ENCODE measurements at regions not wholly inside any gene's neighbourhood (a gene's known extent, or its start where the extent isn't known, plus 50 kb on each side); places are given as distances from the start of the nearest gene placed in this dataset.

- no peak for DNase-seq (ENCODE audit: low read depth)
Measured at GRCh38 chr1:182193908-182194550, 132.5 kb upstream of the ZNF648 start.

DNA sequence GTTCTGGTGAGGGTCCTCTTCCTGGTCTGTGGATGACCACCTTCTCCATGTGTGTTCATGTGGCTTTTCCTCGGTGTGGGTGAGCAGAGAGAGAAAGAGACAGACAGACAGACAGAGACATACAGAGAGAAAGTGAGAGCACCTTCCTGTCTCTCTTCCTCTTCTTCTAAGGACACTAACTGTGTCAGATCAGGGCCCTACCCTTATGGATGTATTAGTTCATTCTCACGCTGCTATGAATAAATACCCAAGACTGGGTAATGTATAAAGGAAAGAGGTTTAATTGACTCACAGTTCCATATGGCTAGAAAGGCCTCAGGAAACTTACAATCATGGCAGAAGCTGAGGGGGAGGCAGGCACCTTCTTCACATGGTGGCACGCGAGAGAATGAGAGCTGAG is 131.5 kb upstream of the ZNF648 start:
- DNase-seq (ENCODE audit: low read depth), result no peak

DNA sequence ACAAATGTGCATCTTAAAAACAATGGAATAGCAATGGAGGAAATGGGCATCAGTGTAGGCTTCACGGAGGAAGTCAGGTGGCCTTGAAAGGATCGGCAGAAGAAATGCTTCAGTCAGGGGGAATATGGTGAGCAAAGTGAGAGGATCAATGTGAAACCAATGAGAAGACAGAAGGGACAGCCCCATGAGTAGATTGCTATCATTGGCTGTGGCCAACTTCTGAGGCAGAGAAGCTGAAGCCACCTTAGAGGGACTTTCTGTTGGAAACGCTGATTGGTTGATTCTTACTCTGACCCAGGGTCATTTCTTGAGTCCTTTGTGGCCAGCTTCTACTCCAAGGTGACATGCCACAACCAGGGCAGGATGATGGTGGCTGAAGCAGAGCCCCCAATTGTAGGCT is 130.7 kb upstream of the ZNF648 start:
- no peak for DNase-seq (ENCODE audit: low read depth)

DNA sequence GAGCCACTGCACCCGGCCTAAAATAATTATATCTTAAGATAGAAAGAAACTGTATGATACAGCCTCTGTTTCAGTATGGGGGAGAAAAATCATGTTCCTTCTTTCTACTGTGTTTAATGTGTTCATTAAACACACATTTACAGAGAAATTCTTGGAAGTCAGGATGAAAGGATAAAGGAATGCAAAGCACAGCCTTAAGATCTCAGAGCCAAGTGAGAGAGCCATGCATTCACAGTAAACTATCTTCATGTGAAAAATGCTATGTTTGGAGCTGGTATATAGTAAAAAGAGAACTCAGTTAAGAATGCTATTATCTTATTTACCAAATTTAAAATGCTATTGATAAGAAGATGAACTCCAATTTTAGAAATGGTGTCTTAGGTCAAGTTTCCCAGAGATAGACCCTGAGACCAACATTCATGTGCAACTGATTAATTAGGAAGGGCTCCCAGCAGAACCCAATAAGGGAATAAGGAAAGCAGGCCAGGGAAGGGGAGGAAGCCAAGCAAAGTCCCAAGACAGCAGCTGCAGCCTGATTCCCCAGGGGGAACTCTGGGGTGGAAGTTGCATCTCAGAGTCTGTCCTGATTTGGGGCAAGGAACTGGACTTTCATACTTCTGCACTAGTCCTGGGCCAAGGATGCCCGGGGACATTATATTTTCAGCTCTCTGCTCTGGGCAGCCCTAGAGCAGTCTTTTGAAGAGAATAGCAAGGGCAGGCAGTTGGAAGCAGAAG is 130.0 kb upstream of the ZNF648 start:
- no peak for DNase-seq (ENCODE audit: low read depth)

- no peak for DNase-seq (ENCODE audit: low read depth)
Measured at GRCh38 chr1:182189535-182190066, 128.1 kb upstream of the ZNF648 start.

- no peak for DNase-seq (ENCODE audit: low read depth)
Measured at GRCh38 chr1:182186757-182187146, 125.2 kb upstream of the ZNF648 start.

DNA sequence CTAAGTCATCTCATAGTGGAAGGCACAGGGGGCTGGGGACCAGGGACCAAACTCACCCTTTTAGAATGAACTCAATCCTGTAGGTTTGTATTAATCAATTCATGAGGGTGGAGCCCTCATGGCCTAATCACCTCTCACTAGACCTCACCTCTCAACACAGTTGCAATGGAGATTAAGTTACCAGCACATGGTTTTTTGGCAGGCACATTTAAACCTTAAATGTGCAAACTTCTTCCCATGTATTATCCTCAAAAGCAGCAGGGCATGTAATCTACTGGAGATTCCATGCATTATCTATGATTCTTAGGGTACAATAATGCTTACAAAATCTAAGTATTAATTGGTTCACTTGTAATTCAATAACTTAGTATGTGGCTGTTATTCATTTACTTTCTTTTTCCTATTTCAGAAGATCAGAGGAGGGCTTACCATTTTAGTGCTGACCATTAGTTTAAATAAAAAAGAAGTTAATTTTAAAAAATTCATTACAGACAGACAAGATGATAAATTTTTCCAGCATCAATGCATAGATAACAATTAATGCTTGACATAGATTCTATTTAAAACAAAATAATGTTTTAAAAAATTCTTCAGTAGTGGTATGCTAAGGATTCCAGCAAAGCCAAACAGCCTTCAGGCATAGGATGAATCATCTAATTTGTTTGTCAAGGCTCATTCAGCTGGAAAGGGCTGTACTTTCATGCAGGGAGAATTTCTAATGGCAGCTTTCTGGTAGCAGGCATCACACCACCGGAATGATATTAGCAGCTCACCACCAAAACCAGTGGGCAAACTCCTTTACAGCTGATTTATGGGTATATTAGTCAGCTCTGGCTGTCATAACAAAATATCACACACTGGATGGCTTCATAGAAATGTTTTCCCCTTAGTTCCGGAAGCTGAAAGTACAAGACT is 124.6 kb upstream of the ZNF648 start:
- DNase-seq (ENCODE audit: low read depth), result no peak

GRCh38 chr1:182185136-182185535 is 123.6 kb upstream of the ZNF648 start:
- DNase-seq (ENCODE audit: low read depth), result no peak

GRCh38 chr1:182183606-182184005 is 122.1 kb upstream of the ZNF648 start:
- no peak for DNase-seq (ENCODE audit: low read depth)

- no peak for DNase-seq (ENCODE audit: low read depth)
Measured at GRCh38 chr1:182182311-182182710, 120.8 kb upstream of the ZNF648 start.

DNA sequence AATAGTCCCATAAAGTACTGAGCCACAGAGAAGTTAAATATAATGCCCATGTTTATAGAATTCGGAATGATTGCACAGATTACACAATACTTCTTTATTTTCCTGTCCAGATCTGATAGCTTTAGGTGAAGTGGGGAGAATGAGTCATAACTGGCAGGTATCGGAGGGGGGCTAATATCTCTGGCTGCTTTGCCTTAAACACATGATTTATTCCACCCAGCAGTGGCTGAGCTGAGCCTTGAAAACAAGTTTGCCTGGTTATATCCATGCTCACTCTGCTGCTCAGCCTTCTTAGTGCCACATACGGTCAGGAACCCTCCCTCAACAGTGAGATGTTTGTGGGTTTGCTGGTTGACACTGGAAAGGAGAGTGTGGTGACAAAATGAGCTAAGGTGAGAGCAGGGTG is 119.7 kb upstream of the ZNF648 start:
- DNase-seq (ENCODE audit: low read depth), result no peak

DNA sequence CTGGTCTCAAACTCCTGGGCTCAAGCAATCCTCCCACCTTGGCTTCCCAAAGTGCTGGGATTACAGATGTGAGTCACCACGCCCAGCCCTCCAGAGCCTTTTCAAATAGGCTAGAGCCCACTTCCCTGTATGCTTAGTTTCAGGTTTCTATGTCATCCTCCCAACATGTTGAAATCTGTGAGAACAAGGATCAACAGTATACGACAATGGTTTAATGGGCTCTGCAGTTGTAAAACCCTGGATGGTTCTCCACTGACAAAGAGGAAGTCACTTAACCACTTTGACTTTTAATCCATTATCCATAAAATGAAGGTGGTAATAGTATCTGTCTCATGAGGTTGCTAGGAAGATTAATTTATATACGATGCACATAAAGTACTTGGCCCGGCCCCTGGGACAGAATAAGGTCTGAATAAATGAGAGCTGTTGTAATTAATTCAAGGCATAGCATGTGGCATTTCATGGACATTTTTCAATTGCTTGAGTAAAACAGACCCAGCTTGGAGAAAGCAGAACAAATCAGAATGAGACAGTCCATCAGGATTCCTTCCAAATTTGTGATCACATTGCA is 113.9 kb upstream of the ZNF648 start:
- no peak for DNase-seq (ENCODE audit: low read depth)

- no peak for DNase-seq (ENCODE audit: low read depth)
Measured at GRCh38 chr1:182174513-182174855, 113.0 kb upstream of the ZNF648 start.

- no peak for DNase-seq (ENCODE audit: low read depth)
Measured at GRCh38 chr1:182173808-182174512, 112.4 kb upstream of the ZNF648 start.

DNA sequence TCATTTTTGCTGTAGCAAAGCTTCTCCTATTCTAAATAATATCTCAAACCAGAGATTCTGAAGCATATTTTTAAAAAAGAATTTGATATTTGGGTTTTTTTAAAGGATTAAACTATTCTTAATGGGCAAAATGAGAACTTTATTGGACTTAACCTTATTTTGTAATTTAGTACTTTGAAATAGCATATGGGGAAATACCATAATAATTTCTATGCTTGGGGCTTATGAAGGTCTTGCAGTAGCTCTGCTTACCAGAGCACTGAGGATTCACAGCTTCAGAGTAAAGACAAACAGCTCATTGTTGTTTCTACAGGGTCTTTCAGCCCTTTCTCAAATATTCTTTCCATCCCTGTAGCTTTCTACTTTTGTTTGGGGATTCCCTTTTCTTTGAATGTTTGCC is 111.2 kb upstream of the ZNF648 start:
- DNase-seq (ENCODE audit: low read depth), result no peak

GRCh38 chr1:182170891-182171461 is 109.5 kb upstream of the ZNF648 start:
- no peak for DNase-seq (ENCODE audit: low read depth)

DNA sequence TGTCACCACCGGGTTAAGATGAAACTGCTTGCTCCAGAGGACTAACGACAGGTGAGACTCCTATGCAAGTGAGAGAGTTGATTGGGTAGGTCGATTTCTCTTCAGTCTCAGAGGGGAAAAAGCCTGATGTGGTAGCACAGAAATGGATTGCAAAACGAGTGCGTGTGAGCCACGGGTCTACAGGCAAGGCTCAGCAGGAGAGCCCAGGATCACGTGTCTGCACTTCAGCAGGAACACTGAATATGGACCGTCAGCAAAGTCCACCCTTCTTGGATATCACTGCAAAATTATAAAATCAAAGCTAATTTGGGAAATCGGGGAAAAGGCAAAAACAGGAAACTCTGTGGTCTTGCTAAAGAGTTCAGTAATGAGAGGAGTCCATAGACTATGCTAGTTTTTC is 107.7 kb upstream of the ZNF648 start:
- no peak for DNase-seq (ENCODE audit: low read depth)

GRCh38 chr1:182166750-182167149 is 105.2 kb upstream of the ZNF648 start:
- DNase-seq (ENCODE audit: low read depth), result no peak

GRCh38 chr1:182166321-182166720 is 104.8 kb upstream of the ZNF648 start:
- no peak for DNase-seq (ENCODE audit: low read depth)

GRCh38 chr1:182164273-182164672 is 102.8 kb upstream of the ZNF648 start:
- DNase-seq (ENCODE audit: low read depth), result no peak

- no peak for DNase-seq (ENCODE audit: low read depth)
Measured at GRCh38 chr1:182163821-182164223, 102.3 kb upstream of the ZNF648 start.

Measured in T-helper 22 cell (primary cell).